ENCODE measurements at regions not wholly inside any gene's neighbourhood (a gene's known extent, or its start where the extent isn't known, plus 50 kb on each side); places are given as distances from the start of the nearest gene placed in this dataset.

DNA sequence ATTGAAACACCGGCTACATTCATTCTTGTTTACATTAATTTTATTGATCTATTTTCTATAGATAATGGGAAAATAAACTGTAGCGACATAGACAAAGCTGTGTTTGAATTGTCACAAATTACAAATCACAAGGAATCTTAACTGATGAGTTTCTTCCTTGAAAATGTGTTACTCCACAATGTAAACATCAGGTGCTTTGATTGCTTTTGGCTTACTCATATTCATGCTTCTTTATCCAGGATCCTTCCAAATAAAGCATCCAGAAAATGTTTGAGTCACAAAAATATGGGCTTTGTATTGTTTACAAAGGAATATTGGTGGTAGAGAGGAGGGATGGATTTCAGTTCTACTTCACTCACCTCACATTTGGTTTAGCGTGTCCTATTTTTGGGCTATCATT is 64.0 kb downstream of the BMP2 start:
- no peak for DNase-seq (ENCODE audit: low read depth in 2 of 3, low spot score in 2 of 3)

DNA sequence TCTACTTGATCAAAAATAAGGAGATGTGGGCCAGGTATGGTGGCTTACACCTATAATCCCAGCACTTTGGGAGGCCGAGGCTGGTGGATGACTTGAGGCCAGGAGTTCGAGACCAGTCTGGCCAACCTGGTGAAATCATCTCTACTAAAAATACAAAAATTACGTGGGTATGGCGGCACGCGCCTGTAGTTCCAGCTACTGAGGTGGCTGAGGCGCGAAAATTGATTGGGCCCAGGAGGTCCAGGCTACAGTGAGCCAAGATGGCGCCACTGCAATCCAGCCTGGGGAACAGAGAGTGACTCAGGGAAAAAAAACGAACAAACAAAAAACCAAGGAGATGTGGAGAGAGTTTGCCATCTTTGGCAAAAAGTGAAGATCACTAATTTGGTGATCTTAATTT is 65.3 kb downstream of the BMP2 start:
- no peak for DNase-seq (ENCODE audit: low read depth in 2 of 3, low spot score in 2 of 3)

DNA sequence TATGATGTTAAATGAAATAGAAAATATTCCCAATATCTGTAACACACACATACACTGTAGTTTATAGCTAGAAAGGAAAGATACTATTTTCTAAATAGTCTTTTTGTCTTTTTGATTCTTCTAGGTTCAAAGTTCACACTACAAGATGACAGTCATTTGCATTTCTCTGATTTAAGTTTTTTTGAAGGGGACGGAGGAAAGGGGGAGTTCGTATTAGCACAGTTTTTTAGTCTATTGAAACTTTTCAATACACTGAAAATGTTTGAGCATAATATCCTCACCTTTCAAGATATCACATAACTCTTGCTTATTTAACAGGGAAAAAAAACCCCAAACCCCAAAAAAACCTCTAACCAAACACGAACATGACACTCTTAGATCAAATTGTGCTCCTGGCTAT is 68.1 kb downstream of the BMP2 start:
- no peak for DNase-seq (ENCODE audit: low read depth in 2 of 3, low spot score in 2 of 3)

DNA sequence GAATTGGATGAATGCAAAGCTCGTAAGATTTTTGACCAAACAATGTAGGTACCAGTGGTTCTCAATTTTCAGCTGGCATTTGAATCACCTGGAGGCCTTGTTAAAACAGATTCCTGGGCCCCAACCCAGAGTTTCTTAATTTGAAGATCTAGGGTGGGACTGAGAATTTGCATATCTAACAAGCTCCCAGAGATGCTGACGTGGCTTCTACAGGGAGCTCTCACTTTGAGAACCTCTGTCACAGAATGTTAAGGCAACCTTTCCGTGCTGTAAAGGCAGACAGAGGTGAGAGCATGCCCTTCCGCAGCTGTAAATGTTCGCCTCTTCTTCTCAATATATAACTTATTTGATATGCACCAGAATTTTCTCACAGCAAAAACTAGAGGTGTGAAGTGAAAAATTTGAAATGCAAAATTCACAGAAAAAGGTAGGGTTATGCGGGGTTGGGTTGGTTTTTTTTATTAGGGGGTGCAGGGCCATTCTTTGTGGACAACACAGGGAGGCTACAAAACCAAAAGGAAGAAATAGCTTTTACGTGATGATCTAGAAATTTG is 69.4 kb downstream of the BMP2 start:
- no peak for DNase-seq (ENCODE audit: low read depth in 2 of 3, low spot score in 2 of 3)

DNA sequence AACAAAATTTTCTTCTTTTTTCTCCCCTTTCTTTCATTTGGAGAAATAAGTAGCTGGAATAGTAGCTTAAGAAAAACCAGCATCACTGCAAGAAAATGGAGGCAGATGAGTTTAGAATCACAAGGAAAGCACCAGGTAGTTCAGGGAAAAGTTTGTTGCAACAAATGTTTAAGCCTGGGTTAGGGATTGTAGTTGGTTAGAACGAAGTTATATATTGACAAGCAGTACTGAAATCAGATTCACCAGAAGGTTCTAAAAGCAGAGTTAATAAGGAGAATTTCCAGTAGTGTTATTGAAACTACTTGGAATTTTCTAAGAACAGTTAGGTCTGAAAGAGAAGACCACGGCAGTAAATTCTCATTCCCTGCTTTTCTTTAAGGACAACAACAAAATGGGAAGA is 70.2 kb downstream of the BMP2 start:
- no peak for DNase-seq (ENCODE audit: low read depth in 2 of 3, low spot score in 2 of 3)

DNA sequence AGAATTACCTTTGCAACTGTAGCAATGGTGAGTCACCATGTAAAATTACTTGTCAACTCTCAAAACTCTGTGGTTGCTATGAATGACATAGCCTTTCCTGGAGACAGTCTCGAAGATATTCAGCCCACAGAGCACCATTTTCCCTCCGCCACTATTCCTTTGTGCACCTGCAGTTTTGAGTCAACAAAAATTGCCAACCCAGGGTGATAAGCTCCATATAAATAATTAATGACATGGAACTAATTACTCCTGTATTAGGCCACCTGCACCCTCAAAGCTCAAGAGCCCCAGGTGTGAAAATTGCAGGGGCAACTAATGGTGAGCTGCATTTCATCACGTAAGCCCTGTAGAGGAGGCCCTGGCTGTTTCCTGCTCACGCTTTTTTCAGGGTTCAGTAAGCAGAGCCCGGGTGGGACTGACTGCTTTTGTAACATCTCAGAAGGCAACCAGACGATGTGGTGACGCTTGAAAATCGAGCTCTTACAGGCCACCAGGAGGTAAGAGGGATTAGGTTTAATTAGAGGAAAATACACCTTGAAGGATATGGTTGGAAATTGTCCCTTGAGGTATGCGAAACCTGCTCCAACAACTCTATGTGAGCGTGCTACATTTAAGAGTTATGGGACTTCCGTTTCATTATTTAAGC is 70.8 kb downstream of the BMP2 start:
- peak in 2 of 3 donors; percentile 49 to 68 for DNase-seq (ENCODE audit: low read depth in 2 of 3, low spot score in 2 of 3)

DNA sequence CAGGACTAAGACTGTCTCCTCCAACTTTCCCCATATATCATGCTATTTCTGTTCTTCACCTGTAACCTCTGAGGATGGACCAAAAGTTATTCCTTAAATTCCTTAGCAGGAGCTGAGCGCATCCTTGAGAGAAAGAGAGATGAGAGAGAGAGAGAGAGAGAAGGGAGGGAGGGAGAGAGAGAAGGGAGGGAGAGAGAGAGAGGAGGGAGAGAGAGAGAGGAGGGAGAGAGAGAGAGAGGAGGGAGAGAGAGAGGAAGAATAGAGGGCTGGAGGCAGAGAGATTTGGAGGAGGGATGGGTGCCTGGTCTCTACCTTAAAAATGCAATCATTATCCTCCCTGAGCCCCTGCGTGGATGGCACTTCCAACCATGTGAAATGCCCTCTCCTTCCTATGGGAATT is 73.6 kb downstream of the BMP2 start:
- no peak for DNase-seq (ENCODE audit: low read depth in 2 of 3, low spot score in 2 of 3)

DNA sequence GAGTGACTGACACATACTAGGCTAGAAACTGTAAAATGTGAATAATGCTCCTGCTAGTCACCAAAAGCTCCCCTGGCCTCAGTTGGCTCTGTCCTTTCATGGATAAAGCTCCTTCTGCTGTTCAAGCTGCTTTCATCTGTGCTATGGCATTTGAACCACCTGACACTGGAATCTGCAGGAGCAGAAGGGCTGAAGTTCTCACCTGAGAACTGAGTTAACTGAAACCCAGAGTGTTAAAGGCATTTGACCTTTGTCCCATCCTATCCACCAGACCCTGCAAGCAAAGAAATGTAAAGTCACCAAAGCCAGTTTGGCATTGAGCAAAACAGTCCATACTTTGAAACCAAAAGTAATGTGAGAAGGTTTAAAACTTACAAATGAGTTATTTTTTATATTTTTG is 77.7 kb downstream of the BMP2 start:
- DNase-seq (ENCODE audit: low read depth in 2 of 3, low spot score in 2 of 3), result no peak

DNA sequence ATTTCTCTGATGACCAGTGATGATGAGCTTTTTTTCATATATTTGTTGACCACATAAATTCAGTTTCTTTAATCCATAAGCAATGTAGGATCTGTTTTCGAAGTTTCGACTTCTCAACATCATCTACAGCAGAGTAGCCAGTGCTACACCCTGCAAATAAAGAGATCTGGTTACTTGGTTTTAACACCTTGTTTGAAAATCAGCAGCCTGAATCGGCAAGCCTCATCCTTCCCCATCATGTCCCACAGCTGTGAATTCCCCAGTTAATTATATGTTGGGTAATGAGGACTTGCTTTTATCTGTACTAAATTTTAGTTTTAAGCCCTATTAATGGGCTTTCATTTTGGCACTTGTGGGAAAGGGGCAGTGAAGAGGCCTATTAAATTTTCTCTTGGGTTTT is 80.6 kb downstream of the BMP2 start:
- DNase-seq (ENCODE audit: low read depth in 2 of 3, low spot score in 2 of 3), result no peak

DNA sequence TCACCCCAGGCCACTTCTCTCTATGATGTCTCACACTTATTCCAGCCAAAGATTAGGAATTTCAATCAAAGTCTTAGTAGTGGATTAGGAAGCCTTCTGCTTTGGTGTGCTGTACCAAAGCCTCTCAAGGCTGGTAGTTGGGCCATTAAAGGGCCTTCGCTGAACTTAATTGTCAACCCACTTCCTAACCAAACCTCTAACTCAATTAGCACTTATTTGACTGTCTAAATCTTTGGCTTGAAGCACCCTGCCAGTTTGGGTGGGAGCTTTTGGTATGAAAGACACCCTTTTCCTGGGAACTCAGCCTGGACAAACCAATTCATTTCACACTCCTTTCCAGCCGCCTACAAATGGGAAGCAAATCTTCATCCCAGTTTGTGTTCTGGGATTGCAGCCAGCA is 81.5 kb downstream of the BMP2 start:
- DNase-seq (ENCODE audit: low read depth in 2 of 3, low spot score in 2 of 3), result no peak

DNA sequence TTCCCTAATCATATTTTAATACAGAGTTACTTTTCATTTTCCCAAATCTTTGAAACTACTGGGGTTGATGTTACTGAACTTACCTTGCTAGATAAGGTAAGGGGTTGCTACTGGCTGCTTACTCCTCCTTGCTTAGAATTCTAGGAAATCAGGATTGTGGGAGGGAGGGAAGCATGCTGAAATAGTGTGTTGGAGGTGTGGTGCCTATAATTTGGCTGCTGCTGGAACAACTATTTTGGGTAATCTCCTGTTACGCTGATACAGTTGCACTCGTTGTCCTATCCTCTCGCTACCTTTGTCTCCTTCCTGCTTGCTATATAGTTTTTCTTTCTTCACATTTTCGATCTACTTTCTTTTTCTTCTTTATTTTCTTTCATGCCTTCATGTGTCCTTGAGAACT is 83.7 kb downstream of the BMP2 start:
- DNase-seq (ENCODE audit: low read depth in 2 of 3, low spot score in 2 of 3), result no peak

DNA sequence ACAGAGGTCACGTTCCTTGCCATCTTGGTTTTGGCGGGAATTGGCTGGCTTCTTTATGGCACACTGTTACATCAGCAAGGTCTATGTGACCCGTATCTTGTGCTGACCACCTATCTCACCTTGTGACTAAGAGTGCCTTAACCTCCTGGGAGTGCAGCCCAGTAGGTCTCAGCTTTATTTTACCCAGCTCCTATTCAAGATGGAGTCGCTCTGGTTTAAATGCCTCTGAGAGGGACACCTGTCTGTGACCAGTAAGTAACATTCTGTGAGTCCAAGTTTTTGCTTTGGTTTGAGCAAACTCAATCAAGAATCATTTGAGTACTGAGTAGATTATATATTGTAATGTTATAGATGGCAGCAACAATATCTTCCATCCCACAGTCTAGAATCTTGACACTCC is 85.0 kb downstream of the BMP2 start:
- no peak for DNase-seq (ENCODE audit: low read depth in 2 of 3, low spot score in 2 of 3)

DNA sequence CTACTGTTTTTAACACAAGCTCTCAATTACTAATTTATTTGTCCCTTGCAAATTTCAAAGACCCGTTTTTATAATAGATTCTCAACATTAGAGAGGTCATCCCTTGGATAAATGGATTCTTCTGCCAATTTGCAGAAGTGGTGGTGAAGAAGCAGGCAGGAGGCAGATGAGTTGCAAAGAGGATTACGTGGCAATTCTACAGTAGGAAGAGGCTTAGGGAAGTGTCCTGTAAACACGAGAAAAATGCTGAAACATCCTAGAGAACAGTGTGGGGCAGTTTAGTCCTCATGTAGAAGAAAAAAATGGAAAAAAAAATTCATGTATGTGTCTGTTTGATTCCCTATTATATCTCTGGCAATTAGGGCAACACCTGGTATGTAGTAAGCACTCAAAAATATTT is 87.6 kb downstream of the BMP2 start:
- DNase-seq (ENCODE audit: low read depth in 2 of 3, low spot score in 2 of 3), result peak in 1 of 3 donors; percentile 9

DNA sequence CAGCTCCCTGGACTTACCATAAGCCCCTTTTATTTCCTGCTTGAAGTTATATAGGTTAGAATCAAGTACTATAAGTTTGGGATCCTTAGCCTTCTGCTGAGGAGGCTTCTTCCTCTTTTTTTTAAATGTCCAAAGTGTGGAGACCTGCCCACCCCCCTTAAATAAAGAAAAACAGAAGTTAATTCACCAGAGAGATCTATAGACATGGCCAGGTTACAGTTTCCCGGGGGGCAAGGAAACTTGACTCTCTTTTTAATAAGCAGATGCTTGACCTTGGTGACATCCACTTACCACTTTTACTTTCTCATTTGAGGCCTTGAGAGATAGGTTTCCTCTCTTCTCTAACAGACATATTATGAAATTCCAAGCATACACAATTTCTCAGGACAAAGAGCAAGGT is 88.3 kb downstream of the BMP2 start:
- peak in 1 of 3 donors; percentile 54 for DNase-seq (ENCODE audit: low read depth in 2 of 3, low spot score in 2 of 3)

DNA sequence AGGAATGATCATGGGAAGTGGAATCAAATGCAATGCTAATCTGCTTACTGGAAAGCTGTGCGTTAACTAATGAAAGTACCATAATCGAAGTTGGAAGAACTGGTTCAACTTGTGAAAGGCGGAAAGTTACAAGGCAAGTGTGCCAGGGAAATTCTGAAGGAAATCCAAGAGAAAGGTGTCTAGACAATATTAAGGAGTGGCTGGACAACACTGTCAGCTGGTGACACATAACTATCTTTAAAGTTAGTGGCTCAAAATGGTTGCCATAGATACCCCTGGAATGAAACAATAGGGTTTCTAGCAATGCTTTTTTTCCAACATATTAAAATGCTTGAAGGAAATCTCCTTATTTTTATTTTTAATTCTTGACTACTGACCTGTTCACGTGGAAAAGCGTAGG is 90.4 kb downstream of the BMP2 start:
- no peak for DNase-seq (ENCODE audit: low read depth in 2 of 3, low spot score in 2 of 3)

DNA sequence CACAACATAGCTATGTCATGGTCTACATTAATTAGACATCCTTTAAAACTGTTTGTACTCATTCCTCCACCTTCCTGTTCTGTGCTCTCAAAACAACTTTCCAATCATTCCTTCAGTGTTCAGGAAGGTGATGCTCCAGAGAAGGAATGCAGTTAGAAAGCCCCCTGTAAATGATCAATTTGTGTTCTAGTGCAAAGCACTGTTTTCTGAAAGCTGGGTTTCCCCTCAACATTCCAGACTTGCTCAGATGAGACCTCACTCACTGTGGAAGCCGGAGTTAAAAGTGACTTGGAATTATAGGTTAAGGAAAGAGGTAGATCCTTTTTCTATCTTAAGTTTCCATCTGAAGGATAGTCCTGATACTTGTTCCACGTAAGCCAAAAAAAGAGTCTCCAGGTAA is 95.9 kb downstream of the BMP2 start:
- no peak for DNase-seq (ENCODE audit: low read depth in 2 of 3, low spot score in 2 of 3)

DNA sequence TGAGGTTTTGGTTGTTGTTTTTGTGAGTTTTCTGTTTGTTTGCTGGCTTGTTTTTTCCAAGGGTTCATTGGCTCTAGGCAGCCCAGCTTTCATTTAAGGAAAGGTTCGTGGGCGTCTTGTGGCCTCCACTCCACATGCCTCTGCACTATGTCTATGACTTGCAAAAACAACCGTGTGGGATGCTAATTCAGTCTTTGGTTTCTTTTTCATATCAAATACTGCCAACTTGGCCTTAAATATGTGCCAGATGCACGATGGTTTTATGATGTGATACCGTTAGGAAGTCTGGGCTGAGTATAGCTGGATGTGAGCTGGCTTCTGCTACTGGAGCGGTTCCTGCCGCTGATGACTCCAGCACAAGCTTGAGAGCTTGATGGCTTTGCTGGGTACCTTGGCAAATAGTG is 96.3 kb downstream of the BMP2 start:
- DNase-seq (ENCODE audit: low read depth in 2 of 3, low spot score in 2 of 3), result peak in 2 of 3 donors; percentile 46 to 81

DNA sequence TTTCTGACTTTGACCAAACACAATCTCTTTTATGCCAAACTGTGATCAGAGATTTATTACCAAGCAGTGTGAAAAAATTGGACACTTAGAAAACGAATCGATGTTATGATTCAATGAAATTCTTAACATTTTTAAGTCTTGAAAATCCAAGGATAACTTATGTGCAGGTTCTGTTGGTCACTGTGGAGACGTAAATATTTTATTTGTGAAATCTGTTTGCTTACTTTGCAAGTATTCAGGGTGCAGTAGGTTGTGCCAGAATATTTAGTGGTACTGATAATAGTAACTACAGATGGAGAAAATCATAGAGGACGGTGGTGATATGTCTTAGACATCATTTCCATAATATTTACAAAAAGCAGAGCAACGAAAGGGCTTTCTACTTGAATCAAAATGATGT is 97.3 kb downstream of the BMP2 start:
- DNase-seq (ENCODE audit: low read depth in 2 of 3, low spot score in 2 of 3), result no peak

DNA sequence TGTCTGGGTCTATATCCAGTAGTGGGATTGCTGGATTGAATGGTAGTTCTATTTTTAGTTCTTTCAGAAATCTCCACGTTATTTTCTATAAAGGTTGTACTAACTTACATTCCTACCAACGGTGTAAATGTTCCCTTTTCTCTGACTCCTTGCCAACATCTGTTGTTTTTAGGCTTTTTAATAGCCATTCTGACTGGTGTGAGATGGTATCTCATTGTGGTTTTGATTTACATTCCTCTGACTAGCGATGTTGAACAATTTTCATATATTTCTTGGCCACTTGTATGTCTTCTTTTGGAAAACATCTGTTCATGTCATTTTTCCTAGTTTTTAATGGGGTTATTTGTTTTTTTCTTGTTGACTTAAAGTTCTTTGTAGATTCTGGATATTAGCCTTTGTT is 99.3 kb downstream of the BMP2 start:
- DNase-seq (ENCODE audit: low read depth in 2 of 3, low spot score in 2 of 3), result peak in 1 of 3 donors; percentile 58

DNA sequence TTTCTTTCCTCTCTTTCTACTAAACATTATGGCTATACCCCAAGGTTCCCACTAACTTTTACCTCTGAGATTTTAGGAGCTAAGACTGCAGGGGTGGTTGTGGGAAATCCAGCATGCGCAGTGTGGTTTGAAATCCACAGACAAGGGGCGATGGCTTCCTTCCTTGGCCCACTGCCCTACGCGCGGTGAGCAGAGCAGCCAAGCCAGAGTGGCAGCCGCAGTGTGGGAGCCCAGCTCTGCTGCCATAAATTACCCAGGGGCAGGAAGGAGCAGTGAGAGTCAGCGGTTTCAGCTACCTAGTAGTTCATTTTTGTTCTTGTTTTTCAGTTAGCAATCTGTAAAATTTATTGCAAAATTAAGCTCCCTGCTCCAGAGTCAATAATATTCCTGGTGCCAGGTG is 101.4 kb downstream of the BMP2 start:
- DNase-seq (ENCODE audit: low read depth in 2 of 3, low spot score in 2 of 3), result peak in 2 of 3 donors; percentile 65 to 90

DNA sequence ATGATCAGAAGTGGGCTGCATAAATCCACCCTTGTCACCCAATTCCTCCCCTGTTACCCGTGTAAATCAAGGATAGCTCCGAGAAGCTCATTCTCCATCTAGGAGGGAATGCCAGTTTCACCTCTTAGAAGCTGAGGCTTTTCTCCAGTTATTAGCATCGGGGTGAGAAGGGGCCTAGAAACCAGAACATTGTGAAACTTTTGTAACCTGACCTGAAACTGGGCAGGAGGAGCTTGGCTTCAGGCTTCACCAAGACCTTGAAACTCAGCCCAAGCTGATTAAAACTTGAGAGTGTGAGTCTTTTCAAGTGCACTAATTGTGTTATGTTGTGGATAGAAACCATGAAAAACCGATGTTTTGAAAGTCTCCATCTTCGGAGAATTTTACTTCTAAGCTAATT is 103.1 kb downstream of the BMP2 start:
- no peak for DNase-seq (ENCODE audit: low read depth in 2 of 3, low spot score in 2 of 3)

DNA sequence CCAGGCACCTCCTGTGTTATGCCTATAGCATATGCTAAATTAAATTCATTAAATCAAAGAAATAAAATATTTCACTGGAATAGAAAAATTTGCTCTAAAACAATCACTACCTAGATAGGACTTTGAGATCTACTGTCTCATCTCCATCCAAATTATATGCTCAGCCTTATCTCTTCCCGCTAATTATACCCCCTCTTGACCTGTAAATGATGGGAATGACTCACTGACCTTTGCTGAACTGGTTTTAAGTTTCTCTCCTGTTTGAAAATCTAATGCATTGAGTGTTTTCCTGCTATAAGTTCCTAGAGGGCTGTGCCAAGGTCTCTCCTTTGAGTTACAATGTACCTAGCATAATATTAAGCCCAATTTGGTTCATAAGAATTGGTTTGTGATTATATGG is 110.1 kb downstream of the BMP2 start:
- no peak for DNase-seq (ENCODE audit: low read depth in 2 of 3, low spot score in 2 of 3)
